GM12874 (cell line): ENCODE measurements at regions not wholly inside any gene's neighbourhood (a gene's known extent, or its start where the extent isn't known, plus 50 kb on each side); places are given as distances from the start of the nearest gene placed in this dataset.

Experiments used
- TF ChIP-seq, protein P1 (sequence below): IDR thresholded peaks from 2 replicates; pipeline ENCODE4 v1.5.1; 2011; ENCODE audit warnings: low read depth, mild to moderate bottlenecking, control low read depth, low read length, moderate library complexity; ENCODE audit not compliant: insufficient read depth

DNA sequence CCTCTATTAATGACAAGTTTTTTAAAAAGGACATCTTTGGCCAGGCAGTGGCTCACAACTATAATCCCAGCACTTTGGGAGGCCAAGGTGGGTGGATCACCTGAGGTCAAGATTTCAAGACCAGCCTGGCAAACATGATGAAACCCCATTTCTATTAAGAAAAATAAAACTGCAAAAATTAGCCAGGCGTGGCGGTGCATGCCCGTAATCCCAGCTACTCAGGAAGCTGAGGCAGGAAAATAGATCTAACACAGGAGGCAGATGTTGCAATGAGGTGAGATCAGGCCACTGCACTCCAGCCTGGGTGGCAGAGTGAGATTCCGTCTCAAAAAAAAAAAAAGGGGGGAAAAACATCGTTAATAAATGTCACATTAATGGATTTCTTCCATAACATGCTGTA is 1805.4 kb downstream of the C4orf33 start:
- TF ChIP-seq, protein P1, sequence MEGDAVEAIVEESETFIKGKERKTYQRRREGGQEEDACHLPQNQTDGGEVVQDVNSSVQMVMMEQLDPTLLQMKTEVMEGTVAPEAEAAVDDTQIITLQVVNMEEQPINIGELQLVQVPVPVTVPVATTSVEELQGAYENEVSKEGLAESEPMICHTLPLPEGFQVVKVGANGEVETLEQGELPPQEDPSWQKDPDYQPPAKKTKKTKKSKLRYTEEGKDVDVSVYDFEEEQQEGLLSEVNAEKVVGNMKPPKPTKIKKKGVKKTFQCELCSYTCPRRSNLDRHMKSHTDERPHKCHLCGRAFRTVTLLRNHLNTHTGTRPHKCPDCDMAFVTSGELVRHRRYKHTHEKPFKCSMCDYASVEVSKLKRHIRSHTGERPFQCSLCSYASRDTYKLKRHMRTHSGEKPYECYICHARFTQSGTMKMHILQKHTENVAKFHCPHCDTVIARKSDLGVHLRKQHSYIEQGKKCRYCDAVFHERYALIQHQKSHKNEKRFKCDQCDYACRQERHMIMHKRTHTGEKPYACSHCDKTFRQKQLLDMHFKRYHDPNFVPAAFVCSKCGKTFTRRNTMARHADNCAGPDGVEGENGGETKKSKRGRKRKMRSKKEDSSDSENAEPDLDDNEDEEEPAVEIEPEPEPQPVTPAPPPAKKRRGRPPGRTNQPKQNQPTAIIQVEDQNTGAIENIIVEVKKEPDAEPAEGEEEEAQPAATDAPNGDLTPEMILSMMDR, result no peak

DNA sequence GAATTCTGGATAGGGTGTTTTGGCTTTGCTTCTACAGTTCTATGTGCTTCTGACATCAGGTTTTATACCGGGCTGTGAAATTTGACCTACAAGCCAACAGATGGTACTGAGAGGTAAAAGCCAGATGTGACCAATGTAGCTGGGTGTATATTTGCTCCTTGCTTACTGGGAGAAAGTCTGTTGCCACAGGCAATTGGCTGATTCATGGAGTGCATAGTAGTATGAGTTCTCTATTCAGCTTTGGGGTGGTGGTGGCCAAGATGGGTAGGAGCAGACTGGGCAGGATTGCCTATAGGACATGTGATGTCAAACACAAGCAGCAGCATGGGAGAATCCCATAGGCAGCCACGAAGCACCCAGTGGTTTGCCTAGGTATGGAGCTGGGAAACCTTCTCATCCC is 1827.0 kb downstream of the C4orf33 start:
- TF ChIP-seq, protein P1, result no peak

DNA sequence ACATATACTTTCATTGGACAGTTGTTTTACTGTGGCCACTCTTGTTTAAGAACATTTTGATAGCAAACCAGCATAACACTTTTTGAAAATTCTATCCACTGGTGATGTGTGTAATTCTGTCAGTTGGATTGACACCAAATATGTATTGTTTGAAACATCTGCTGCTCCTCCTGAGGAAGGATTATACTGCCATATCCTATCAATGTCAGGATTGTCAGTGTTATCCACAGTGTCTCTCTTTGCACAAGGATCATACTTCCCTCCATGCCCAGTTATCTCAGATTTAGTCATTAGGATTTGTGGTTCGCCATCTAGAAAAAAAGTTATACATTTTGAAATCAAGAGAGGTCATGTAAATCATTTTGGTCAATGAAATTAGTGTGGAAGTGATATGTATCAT is 1859.6 kb downstream of the C4orf33 start:
- TF ChIP-seq, protein P1, result no peak

DNA sequence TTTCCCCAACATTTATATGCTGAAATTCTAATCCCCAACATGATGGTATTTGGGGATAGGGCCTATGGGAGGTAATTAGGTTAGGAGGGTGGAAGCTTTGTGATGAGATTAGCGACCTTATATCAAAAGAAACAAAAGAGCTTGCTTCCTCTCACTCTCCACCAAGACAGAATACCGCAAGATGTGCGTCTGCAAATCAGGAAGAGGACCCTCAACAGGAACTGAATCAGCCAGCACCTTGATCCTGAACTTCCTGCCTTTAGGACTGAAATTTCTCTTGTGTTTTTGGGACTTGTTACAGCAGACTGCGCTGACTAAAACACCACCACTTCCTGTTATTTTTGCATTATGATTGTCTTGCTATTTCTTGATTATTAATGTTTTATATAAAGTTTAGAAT is 1889.4 kb downstream of the C4orf33 start:
- TF ChIP-seq, protein P1, result no peak

DNA sequence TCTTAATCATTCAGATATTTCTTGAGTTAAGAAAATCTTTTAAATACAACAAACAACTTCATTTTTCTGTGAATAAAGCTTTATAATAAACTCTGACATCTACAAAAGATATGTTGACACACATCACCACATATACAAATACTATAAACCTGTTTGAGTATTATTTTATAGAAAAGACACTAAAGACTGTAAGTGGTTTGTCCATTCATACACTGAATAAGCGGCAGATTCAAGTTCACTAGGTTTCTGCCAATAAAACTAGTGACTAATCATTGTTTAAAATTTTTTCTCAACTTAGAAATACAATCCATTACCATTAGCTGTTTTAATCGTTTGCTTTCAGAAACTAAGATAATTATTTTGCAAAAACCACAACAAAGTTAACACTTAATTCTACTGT is 1900.0 kb downstream of the C4orf33 start:
- TF ChIP-seq, protein P1, result no peak

DNA sequence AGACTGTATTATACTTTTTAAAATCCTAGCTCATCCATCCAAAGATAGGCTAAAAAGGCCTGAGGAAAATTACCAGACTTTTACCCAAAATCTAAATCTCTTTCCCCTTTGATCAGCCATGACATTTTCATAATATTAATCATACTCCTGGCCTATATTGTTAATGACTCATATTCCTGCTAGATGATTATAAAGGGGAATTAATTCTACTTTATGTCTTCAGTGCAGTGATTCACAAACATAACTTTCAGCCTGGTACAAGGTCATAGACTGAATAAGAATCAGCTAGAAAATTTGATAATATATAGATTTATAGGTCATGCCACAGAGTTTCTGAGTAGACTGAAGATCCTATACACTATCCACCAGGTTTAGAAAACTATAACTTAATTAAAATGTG is 1905.4 kb downstream of the C4orf33 start:
- TF ChIP-seq, protein P1, result no peak

DNA sequence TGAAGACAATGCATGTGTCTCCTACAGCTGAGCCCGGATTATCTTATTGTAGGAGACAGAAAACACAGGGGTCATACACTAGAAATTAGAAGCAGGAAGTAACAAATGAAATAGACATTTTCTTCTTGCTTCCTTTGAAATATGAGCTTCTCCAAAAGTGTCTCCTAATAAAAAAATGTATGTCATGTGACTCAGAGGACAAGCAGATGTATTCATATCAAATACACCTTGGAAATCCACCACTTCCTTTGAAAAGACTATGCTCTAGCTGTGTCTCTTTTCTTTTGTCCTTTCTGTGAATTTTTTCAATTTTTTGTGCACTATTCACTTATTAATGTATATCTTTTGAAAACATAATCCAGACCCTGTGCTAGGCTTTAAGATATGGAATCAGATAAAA is 1906.2 kb downstream of the C4orf33 start:
- TF ChIP-seq, protein P1, result no peak

DNA sequence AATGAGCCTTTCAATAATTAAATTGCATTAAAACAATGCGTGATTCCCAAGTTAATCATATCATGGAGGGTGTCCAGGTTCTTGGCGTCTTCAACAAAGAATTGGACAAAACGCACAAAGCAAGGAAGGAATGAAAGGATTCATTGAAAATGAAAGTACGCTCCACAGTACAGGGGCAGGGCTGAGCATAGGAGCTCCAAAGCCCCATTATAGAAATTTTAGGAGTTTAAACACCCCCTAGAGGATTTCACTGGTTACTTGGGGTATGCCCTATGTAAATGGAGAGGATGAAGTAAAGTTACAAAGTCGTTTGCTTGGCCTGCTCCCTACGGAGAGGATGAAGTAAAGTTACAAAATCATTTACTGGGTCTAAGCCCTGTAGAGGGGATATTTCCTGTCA is 1910.4 kb downstream of the C4orf33 start:
- TF ChIP-seq, protein P1, result no peak
